ENCODE measurements at regions not wholly inside any gene's neighbourhood (a gene's known extent, or its start where the extent isn't known, plus 50 kb on each side); places are given as distances from the start of the nearest gene placed in this dataset.

DNA sequence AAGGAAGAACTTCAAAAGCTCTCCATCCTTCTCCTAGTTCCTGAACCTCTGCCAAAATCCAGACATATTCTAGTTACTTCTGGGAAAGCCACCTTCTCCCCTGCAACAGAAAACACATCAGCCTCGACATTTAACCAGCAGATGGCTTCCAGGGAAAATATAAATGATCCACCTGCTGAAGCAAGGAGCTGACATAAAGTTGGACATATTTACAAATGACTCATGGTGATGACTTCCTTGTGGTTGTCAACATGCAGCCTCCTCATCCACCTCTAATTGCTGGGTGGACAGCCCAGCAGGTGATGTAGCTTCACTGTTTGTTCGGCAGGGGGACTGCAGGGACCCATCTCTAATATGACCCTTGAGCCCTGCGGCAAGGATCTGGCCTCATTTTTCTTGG is 266.0 kb downstream of the C7orf25 start:
- TF ChIP-seq GATA2 (IDR thresholded peaks at IDR 0.05; ENCODE audit: low read depth, low read length) (no peak), GATA3 (IDR thresholded peaks at IDR 0.05; ENCODE audit: low read depth, low read length) (no peak)

Measured in SH-SY5Y (cell line).